ENCODE measurements at regions not wholly inside any gene's neighbourhood (a gene's known extent, or its start where the extent isn't known, plus 50 kb on each side); places are given as distances from the start of the nearest gene placed in this dataset.

DNA sequence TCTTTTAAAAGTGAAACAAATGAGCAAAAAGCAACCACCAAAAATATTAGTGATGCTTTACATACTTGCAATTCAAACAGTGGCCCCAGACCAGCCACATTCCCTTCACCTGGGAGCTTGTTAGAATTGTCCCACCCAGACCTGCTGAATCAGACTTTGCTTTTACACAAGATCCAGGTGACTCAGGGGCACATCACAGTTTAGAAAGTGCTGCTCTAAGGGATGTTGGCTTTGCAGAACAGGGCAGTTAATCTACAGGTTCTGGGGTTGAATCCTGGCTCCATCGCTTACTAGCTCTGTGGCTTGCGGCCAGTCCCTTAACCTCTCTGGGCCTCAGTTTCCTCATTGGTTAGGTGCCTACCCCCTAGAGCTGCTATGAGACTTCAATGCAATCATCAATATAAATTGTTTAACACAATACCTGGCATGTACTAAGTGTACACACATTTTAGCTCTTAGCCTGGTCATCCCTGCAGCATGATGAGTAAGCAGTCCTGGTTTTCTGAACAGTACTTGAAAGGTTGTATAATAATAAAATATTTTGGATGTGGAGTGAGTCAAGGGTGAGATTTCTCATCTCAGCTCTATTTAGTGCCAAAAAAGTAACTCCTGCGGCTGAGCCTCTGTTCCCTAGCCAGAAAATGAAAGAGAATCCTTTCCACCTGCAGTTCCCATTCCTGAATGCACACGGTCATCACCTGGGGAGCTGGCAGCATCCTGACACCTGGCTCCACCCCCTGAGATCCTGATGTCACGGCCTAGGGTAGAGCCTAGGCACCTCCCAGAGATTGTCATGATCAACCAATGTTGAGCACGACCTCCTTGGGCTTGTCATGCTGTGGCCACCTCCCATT is 162.7 kb downstream of the ANKRD60 start:
- Histone ChIP-seq H3K9ac (ENCODE audit: extremely low read depth, low read length, poor library complexity, severe bottlenecking) (no peak overlapping the region), H3K27ac (ENCODE audit: low read depth, low read length) (no peak overlapping the region), H3K9me3 (ENCODE audit: control insufficient read depth, low read length) (peaks cover 8% of the 10 kb centered on the region), H3K4me1 (ENCODE audit: control insufficient read depth, insufficient read depth, low read length) (no peaks in the 10 kb centered on the region), H3K36me3 (ENCODE audit: control insufficient read depth, insufficient read depth, low read length) (no peaks in the 10 kb centered on the region), H3K27me3 (ENCODE audit: control insufficient read depth, insufficient read depth, low read length, poor library complexity, severe bottlenecking) (peaks cover 8% of the 10 kb centered on the region), H3K4me3 (ENCODE audit: low read length) (no peak overlapping the region)
- Mint-ChIP-seq H3K27ac (no peak overlapping the region), H3K27me3 (ENCODE audit: insufficient read depth) (peaks cover 3% of the 10 kb centered on the region), H3K4me1 (no peaks in the 10 kb centered on the region), H3K36me3 (ENCODE audit: low read depth) (no peaks in the 10 kb centered on the region), H3K4me3 (no peak overlapping the region), H3K9me3 (peaks cover 3% of the 10 kb centered on the region)
- TF ChIP-seq, protein P1, sequence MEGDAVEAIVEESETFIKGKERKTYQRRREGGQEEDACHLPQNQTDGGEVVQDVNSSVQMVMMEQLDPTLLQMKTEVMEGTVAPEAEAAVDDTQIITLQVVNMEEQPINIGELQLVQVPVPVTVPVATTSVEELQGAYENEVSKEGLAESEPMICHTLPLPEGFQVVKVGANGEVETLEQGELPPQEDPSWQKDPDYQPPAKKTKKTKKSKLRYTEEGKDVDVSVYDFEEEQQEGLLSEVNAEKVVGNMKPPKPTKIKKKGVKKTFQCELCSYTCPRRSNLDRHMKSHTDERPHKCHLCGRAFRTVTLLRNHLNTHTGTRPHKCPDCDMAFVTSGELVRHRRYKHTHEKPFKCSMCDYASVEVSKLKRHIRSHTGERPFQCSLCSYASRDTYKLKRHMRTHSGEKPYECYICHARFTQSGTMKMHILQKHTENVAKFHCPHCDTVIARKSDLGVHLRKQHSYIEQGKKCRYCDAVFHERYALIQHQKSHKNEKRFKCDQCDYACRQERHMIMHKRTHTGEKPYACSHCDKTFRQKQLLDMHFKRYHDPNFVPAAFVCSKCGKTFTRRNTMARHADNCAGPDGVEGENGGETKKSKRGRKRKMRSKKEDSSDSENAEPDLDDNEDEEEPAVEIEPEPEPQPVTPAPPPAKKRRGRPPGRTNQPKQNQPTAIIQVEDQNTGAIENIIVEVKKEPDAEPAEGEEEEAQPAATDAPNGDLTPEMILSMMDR (conservative IDR thresholded peaks at IDR 0.05): no peak
- WGBS, 2 experiments (ENCODE audit: insufficient coverage in 1 of 2, insufficient read length in 1 of 2): 68 to 79% methylated on average over 5 to 6 of the region's 6 CpGs
- DNase-seq: peak; percentile 56

DNA sequence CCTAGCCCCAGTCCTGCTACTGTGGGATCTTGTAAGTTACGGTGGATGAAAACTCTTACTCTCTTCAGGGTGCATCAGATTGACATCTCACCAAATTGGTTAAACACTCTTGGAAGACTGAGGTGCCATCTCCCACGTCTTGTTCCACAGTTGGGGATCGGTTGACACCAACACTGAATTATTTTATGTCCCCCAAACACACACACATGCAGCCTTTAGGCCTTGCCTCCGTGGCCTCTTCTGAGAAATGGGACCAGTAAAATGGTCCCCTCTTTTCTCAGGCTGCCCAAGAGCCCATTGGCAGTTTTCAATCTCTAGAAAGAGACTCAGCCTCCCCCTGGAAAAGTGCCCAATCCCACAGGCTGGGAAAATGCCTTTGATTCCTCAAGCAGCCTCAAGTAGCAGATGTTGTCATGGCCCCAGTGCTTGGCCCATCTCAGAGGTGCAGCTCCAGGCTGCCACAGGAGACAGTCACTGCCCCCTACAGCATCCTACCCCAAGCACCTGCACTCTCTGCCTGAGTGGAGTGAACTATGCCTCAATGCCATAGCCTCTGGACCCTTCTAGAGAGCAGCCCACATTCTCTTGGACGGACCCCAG is 163.9 kb downstream of the ANKRD60 start:
- TF ChIP-seq, protein P1 (conservative IDR thresholded peaks at IDR 0.05): no peak
- Histone ChIP-seq H3K27me3 (ENCODE audit: control insufficient read depth, insufficient read depth, low read length, poor library complexity, severe bottlenecking) (peaks cover 2% of the 10 kb centered on the region), H3K4me3 (ENCODE audit: low read length) (no peak overlapping the region), H3K36me3 (ENCODE audit: control insufficient read depth, insufficient read depth, low read length) (no peaks in the 10 kb centered on the region), H3K27ac (ENCODE audit: low read depth, low read length) (no peak overlapping the region), H3K9me3 (ENCODE audit: control insufficient read depth, low read length) (peaks cover 8% of the 10 kb centered on the region), H3K4me1 (ENCODE audit: control insufficient read depth, insufficient read depth, low read length) (no peaks in the 10 kb centered on the region), H3K9ac (ENCODE audit: extremely low read depth, low read length, poor library complexity, severe bottlenecking) (no peak overlapping the region)
- Mint-ChIP-seq H3K27ac (no peak overlapping the region), H3K27me3 (ENCODE audit: insufficient read depth) (no peaks in the 10 kb centered on the region), H3K4me3 (no peak overlapping the region), H3K36me3 (ENCODE audit: low read depth) (no peaks in the 10 kb centered on the region), H3K4me1 (no peaks in the 10 kb centered on the region), H3K9me3 (peaks cover 3% of the 10 kb centered on the region)
- peak; percentile 37 for DNase-seq
- WGBS, 2 experiments (ENCODE audit: insufficient coverage in 1 of 2, insufficient read length in 1 of 2): 85 to 96% methylated on average over 4 to 5 of the region's 5 CpGs

DNA sequence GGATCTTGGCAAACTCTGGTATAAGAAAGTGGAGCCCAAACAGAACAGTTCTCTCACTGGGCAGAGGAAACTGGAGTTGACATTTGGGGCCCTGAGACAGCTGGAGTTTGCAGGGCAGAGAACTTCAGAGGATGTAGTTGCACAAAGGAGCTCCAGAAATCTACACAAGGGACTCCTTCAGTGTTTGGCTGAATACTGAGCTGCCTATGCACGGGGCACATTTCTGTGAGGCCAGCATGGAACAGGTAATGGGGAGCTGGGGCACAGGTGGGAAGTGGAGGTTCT is 169.3 kb downstream of the ANKRD60 start:
- H3K9me3 ChIP-seq (ENCODE audit: control insufficient read depth, low read length): peaks cover 8% of the 10 kb centered on the region
- H3K36me3 ChIP-seq (ENCODE audit: control insufficient read depth, insufficient read depth, low read length): no peaks in the 10 kb centered on the region
- Mint-ChIP-seq H3K27me3 (ENCODE audit: insufficient read depth) (peaks cover 2% of the 10 kb centered on the region), H3K4me3 (no peak overlapping the region), H3K9me3 (peaks cover 3% of the 10 kb centered on the region), H3K27ac (no peak overlapping the region), H3K4me1 (peaks cover 27% of the 10 kb centered on the region), H3K36me3 (ENCODE audit: low read depth) (no peaks in the 10 kb centered on the region)
- no peak overlapping the region for H3K9ac ChIP-seq (ENCODE audit: extremely low read depth, low read length, poor library complexity, severe bottlenecking)
- 86% methylated on average over 1 of the region's 1 CpG for WGBS, 2 experiments (ENCODE audit: insufficient coverage in 1 of 2, insufficient read length in 1 of 2)
- H3K27me3 ChIP-seq (ENCODE audit: control insufficient read depth, insufficient read depth, low read length, poor library complexity, severe bottlenecking): no peaks in the 10 kb centered on the region
- no peak overlapping the region for H3K4me3 ChIP-seq (ENCODE audit: low read length)
- H3K27ac ChIP-seq (ENCODE audit: low read depth, low read length): no peak overlapping the region
- TF ChIP-seq, protein P1 (conservative IDR thresholded peaks at IDR 0.05): no peak
- DNase-seq: no peak
- peaks cover 8% of the 10 kb centered on the region for H3K4me1 ChIP-seq (ENCODE audit: control insufficient read depth, insufficient read depth, low read length)

All from endodermal cell (in vitro differentiated cells).